Pancreas (tissue), 10 donors: ENCODE measurements at regions not wholly inside any gene's neighbourhood (a gene's known extent, or its start where the extent isn't known, plus 50 kb on each side); places are given as distances from the start of the nearest gene placed in this dataset.

Source experiments
- ATAC-seq, 4 donors: fragments of 200-7000 bp; cut with Tn5 transposase; one replicate each; pipeline versions ENCODE4 v1.8.0 to v1.9.1; 2020; ENCODE audit warnings: mild to moderate bottlenecking in 4 of 4, moderate library complexity in 4 of 4
- DNase-seq, 6 donors: peaks; one replicate each; pipeline ENCODE4 v3.0.0-alpha.2; 2020
- FAIRE-seq: peaks from 2 replicates; lab custom pipeline; 2012; peaks lifted over from hg19 to GRCh38; lab: Jason Lieb, UNC
- H3K27ac ChIP-seq, 4 donors: fragments of 200-600 bp; sonication (generic); 1 replicate in 3 of 4; 2 replicates in 1 of 4; pipeline versions ENCODE4 v1.5.0 to v1.8.0; 2020
- H3K27me3 ChIP-seq, 4 donors: fragments of 200-600 bp; one replicate each; pipeline ENCODE4 v1.8.0; 2021
- H3K36me3 ChIP-seq, 3 donors: fragments of 200-600 bp; sonication (generic) in 1 of 3; one replicate each; pipeline versions ENCODE4 v1.5.0 to v1.8.0; 2020 to 2021
- H3K4me1 ChIP-seq, 3 donors: fragments of 200-600 bp; one replicate each; pipeline ENCODE4 v1.8.0; 2021
- H3K4me3 ChIP-seq, 4 donors: fragments of 200-600 bp; sonication (generic) in 2 of 4; one replicate each; pipeline versions ENCODE4 v1.5.0 to v1.8.0; 2020 to 2021
- H3K9me3 ChIP-seq, 4 donors: fragments of 200-600 bp; one replicate each; pipeline ENCODE4 v1.8.0; 2021
- WGBS, 2 donors: extraction: QIAGEN DNeasy Blood & Tissue Kit; methylation state at CpG; one replicate each; pipeline ENCODE4 v1.1.7; 2013; 5-methylcytosine and 5-hydroxymethylcytosine counted together
- intact Hi-C, 3 donors: fragments of 100-400 bp; cut with DNase I; formaldehyde crosslinking; loops; one replicate each; pipeline versions ENCODE4 v1.11.1 to v1.14.2; 2022
- TF ChIP-seq, protein P1 (sequence below), 4 donors: fragments of 200-600 bp; sonication (generic) in 3 of 4; IDR thresholded peaks; one replicate each; pipeline versions ENCODE4 v1.5.0 to v1.8.0; 2021; ENCODE audit warnings: antibody characterized with exemption in 4 of 4
- donor health status: healthy with polysubstance abuse.
- donor health status: DM: no; HTN: no; CAD: no; lungs with moderate emphysema.
- donor health status: DM: no; HTN: no; CAD: no.
- donor health status: control.
- donor health status: control.
- donor health status: Bipolar disorder and iron deficiency.
- donor health status: DM: yes; HTN: yes; CAD: no.
- donor health status: DM: no; HTN: no; CAD: no.
- donor health status: DM: no; HTN: no; CAD: no.
- donor health status: DM: yes; HTN: yes; CAD: no.

DNA sequence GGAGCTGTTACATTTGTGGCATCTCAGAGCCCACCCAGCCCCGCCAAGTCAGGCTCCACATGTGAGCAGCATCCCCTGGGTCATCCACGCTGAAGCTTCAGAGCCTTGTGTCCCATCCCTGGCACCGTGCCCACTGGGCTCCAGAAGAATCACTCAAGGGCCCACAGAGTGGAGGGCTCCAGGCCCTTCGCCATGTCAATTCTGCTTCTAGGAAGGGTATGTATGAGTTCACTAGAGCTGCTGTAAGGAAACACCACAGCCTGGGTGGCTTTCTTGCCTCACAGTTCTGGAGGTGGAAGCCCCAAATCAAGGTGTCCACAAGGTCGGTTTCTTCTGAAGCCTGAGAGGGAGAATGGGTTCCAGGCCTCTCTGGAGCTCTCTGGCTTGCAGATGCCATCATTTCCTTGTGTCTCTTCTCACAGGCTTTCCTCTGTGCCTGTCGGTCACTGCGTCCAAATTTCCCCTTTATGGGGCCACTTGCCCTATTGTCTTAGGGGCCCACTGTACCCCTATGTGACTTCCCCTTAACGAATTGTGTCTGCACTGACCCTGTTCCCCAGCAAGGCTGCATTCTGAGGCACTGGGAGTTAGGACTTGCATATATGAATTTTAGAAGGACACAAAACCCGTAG, 1476.0 kb downstream of the TBC1D22A start:
- FAIRE-seq, result no peak

DNA sequence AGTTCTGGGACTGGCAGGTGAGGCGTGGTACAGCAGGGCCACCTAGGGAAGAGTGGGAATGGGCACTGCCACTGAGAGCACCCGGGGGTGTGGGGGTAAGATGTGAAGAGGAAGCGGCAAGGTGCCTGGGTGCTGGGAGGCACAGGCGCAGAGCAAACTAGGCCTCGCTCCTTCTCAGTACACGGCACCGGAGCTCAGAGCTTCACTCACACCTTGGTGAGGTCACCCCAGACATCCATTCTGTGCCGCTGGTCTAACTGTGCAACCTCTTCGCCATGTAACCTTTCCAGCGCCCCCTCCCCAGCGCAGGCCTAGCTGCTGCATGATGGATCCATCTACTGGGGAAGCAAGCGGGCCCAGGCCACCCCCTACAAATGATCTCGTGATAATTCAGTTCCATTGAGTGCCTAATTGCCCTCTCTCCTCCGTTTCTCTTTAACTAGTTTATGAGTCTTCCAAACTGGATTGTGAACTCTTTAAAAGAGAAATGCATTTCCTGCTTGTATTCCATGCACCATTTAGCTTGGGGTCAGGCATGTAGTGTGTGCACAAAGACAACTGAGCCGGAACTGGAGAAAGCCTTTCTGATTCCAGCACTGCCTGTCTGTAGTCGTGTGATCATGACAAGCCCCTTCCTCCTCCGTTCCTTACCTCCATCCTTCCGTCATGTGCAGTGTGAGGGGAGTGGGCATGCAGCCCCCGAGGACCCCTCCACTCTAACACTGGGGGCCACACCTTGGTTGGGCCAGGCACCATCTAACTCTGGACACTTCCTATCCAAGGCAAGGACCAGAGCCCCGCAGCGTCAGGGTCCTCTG, 1475.2 kb downstream of the TBC1D22A start:
- intact Hi-C loops, result no loop called here
- no peaks in the 10 kb centered on the region for H3K27me3 ChIP-seq
- no peaks in the 10 kb centered on the region for H3K36me3 ChIP-seq
- no peaks in the 10 kb centered on the region for H3K4me1 ChIP-seq
- ATAC-seq (no peak), DNase-seq (no peak), FAIRE-seq (no peak)
- WGBS, 2 donors, result 66 to 81% methylated on average over 21 of the region's 21 CpGs
- TF ChIP-seq, protein P1, sequence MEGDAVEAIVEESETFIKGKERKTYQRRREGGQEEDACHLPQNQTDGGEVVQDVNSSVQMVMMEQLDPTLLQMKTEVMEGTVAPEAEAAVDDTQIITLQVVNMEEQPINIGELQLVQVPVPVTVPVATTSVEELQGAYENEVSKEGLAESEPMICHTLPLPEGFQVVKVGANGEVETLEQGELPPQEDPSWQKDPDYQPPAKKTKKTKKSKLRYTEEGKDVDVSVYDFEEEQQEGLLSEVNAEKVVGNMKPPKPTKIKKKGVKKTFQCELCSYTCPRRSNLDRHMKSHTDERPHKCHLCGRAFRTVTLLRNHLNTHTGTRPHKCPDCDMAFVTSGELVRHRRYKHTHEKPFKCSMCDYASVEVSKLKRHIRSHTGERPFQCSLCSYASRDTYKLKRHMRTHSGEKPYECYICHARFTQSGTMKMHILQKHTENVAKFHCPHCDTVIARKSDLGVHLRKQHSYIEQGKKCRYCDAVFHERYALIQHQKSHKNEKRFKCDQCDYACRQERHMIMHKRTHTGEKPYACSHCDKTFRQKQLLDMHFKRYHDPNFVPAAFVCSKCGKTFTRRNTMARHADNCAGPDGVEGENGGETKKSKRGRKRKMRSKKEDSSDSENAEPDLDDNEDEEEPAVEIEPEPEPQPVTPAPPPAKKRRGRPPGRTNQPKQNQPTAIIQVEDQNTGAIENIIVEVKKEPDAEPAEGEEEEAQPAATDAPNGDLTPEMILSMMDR (IDR thresholded peaks at IDR 0.05), result no peak
- no peak overlapping the region for H3K27ac ChIP-seq
- H3K9me3 ChIP-seq, result peaks cover 0 to 3% (median 0%) of the 10 kb centered on the region in 4 donors
- no peak overlapping the region for H3K4me3 ChIP-seq

More for the DNA sequence above, 1476.0 kb downstream of the TBC1D22A start:
- WGBS, 2 donors, result 55 to 66% methylated on average over 9 of the region's 9 CpGs
- no peaks in the 10 kb centered on the region for H3K27me3 ChIP-seq
- TF ChIP-seq, protein P1 (IDR thresholded peaks at IDR 0.05), result no peak
- H3K4me3 ChIP-seq, result no peak overlapping the region
- DNase-seq (no peak), ATAC-seq (no peak)
- peaks cover 0 to 3% (median 0%) of the 10 kb centered on the region in 4 donors for H3K9me3 ChIP-seq
- no peaks in the 10 kb centered on the region for H3K4me1 ChIP-seq
- H3K36me3 ChIP-seq, result no peaks in the 10 kb centered on the region
- intact Hi-C loops, result no loop called here
- H3K27ac ChIP-seq, result no peak overlapping the region

DNA sequence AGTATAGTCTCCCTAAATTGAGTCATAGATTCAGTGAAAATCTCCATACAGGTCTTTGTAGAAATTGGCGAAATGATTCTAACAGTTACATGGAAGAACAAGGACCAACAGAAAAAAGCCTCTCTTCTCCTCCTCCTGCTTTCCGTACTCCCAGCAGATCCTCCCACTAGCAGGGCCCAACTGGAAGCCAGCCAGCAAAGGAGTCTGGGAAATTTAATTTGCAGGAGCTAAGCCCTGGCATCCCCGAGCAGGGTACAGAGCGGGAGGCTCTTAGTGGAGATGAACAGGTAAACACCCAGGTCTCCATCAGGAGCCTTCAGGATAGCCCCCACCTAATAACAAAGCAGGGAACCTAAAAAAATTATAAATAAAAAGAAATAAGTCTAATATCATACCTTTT, 1473.8 kb downstream of the TBC1D22A start:
- Histone ChIP-seq H3K4me3 (no peak overlapping the region), H3K9me3 (peaks cover 0 to 3% (median 0%) of the 10 kb centered on the region in 4 donors), H3K27ac (no peak overlapping the region), H3K36me3 (no peaks in the 10 kb centered on the region), H3K27me3 (no peaks in the 10 kb centered on the region), H3K4me1 (no peaks in the 10 kb centered on the region)
- FAIRE-seq (no peak), ATAC-seq (no peak), DNase-seq (no peak)
- intact Hi-C loops, result no loop called here
- TF ChIP-seq, protein P1 (IDR thresholded peaks at IDR 0.05), result no peak
- 48 to 58% methylated on average over 4 of the region's 4 CpGs for WGBS, 2 donors

DNA sequence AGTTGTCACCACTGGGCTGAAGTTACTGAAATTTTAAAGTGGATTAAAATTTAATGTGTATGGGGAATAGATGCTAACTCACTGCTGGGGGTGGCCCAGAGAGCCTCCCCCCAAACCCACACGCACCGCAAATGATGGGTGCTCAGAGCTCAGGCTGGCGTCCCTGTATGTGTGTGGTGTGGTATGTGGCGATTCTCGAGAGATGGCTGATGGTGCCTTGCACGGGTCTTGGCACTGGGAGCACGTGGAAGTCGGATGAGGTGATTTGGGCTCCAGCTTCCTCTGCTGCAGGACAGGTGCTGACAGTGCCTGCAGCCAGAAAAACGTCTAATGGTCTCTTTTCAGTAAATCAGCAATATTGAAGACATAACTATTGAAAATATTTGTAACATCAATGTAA, 1473.3 kb downstream of the TBC1D22A start:
- Histone ChIP-seq H3K27me3 (no peaks in the 10 kb centered on the region), H3K4me3 (no peak overlapping the region), H3K27ac (no peak overlapping the region), H3K4me1 (no peaks in the 10 kb centered on the region), H3K9me3 (peaks cover 0 to 3% (median 0%) of the 10 kb centered on the region in 4 donors), H3K36me3 (no peaks in the 10 kb centered on the region)
- FAIRE-seq, result no peak
- no peak for DNase-seq
- intact Hi-C loops, result no loop called here
- ATAC-seq, result no peak
- 69 to 73% methylated on average over 9 of the region's 9 CpGs for WGBS, 2 donors
- TF ChIP-seq, protein P1 (IDR thresholded peaks at IDR 0.05), result no peak

DNA sequence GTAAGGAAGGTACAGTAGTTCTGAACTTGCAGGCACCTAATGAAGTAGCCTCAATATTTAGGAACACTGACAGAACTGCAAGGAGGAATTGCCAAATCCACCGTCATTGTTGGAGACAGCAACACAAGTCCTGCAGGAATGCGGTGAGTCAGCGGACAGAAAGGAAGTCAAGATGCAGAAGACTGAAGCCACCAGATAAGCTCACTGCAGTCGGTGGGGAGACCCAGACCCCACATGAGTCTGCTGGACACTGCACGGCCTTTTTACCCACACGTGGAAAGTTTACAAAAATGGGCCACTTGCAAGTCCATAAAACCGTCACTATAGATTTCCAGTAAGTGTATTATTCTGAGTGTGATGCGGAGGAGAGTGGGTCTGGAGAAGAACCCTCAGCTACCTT, 1471.6 kb downstream of the TBC1D22A start:
- Histone ChIP-seq H3K4me1 (no peaks in the 10 kb centered on the region), H3K27me3 (no peaks in the 10 kb centered on the region), H3K4me3 (no peak overlapping the region), H3K9me3 (peaks cover 0 to 3% (median 0%) of the 10 kb centered on the region in 4 donors), H3K36me3 (no peaks in the 10 kb centered on the region), H3K27ac (no peak overlapping the region)
- WGBS, 2 donors, result 74 to 80% methylated on average over 8 of the region's 8 CpGs
- ATAC-seq (no peak), FAIRE-seq (no peak), DNase-seq (no peak)
- TF ChIP-seq, protein P1 (IDR thresholded peaks at IDR 0.05), result no peak
- intact Hi-C loops, result no loop called here
